OCI-LY7 (cell line): ENCODE measurements at regions not wholly inside any gene's neighbourhood (a gene's known extent, or its start where the extent isn't known, plus 50 kb on each side); places are given as distances from the start of the nearest gene placed in this dataset.

Experiments used
- BruUV-seq: library from RNA; stranded (reverse); fragments of 400-500 nt; replicated peaks from 2 replicates; lab custom pipeline; 2021; lab: Mats Ljungman, UMichigan
- CTCF ChIA-PET: fragments of 300-600 bp; sonication (Branson Sonifier 250); formaldehyde crosslinking; loops from one replicate; lab custom pipeline; 2022; ENCODE audit warnings: antibody characterized with exemption; ENCODE audit not compliant: unreplicated experiment; lab: Charles Lee
- POLR2A ChIA-PET: fragments of 300-600 bp; sonication (Branson Sonifier 250); formaldehyde crosslinking; loops from one replicate; lab custom pipeline; 2022; ENCODE audit warnings: antibody characterized with exemption; lab: Charles Lee
- DNase-seq: peaks from one replicate; pipeline ENCODE4 v3.0.0-alpha.2; 2015; ENCODE audit warnings: low spot score
- H2AFZ ChIP-seq: fragments of 200-600 bp; sonication (generic), shearing (Covaris generic); 2 replicates; pipeline ENCODE4 v1.6.1; 2014; ENCODE audit warnings: mild to moderate bottlenecking, antibody characterized with exemption, low read length, moderate library complexity
- H3K27ac ChIP-seq: fragments of 200-600 bp; sonication (generic); 2 replicates; pipeline ENCODE4 v1.5.1; 2014; ENCODE audit warnings: mixed run types, low read depth, mild to moderate bottlenecking, moderate library complexity, low read length, inconsistent platforms; ENCODE audit not compliant: poor library complexity, severe bottlenecking
- H3K36me3 ChIP-seq: fragments of 200-600 bp; sonication (generic); 2 replicates; pipeline ENCODE4 v1.6.1; 2014; ENCODE audit warnings: mild to moderate bottlenecking, antibody characterized with exemption, low read length, moderate library complexity, mixed read lengths; ENCODE audit not compliant: insufficient read depth
- H3K4me1 ChIP-seq: fragments of 200-600 bp; sonication (generic); 2 replicates; pipeline ENCODE4 v1.5.1; 2014; ENCODE audit warnings: mild to moderate bottlenecking, low read length; ENCODE audit not compliant: insufficient read depth, poor library complexity, severe bottlenecking
- H3K4me2 ChIP-seq: fragments of 200-600 bp; sonication (generic); 2 replicates; pipeline ENCODE4 v1.6.1; 2014; ENCODE audit warnings: mild to moderate bottlenecking, low read length
- H3K4me3 ChIP-seq: fragments of 200-600 bp; sonication (generic); 2 replicates; pipeline ENCODE4 v1.5.1; 2014; ENCODE audit warnings: mild to moderate bottlenecking, low read depth, low read length; ENCODE audit not compliant: poor library complexity, severe bottlenecking
- H3K79me2 ChIP-seq: fragments of 200-600 bp; sonication (generic); 2 replicates; pipeline ENCODE4 v1.6.1; 2016; ENCODE audit warnings: low read depth, mild to moderate bottlenecking, low read length, moderate library complexity, mixed read lengths; ENCODE audit not compliant: insufficient read depth
- H3K9me2 ChIP-seq: fragments of 200-600 bp; sonication (generic); 2 replicates; pipeline ENCODE4 v1.6.1; 2016; ENCODE audit warnings: mild to moderate bottlenecking, low read length, mixed read lengths; ENCODE audit not compliant: insufficient read depth
- H3K9me3 ChIP-seq: fragments of 200-600 bp; sonication (generic); 2 replicates; pipeline ENCODE4 v1.6.1; 2014; ENCODE audit warnings: mild to moderate bottlenecking, mixed run types, low read length, mixed read lengths
- H4K20me1 ChIP-seq: fragments of 200-600 bp; sonication (generic); 2 replicates; pipeline ENCODE4 v1.6.1; 2014; ENCODE audit warnings: mild to moderate bottlenecking, antibody characterized with exemption, low read length, moderate library complexity, mixed read lengths; ENCODE audit not compliant: insufficient read depth
- CTCF ChIP-seq: fragments of 200-600 bp; sonication (generic); conservative IDR thresholded peaks from 2 replicates; pipeline ENCODE4 v1.5.1; 2014; ENCODE audit warnings: mild to moderate bottlenecking, antibody characterized with exemption, low read length, moderate library complexity, mixed read lengths
- EZH2phosphoT487 ChIP-seq: fragments of 200-600 bp; sonication (generic); IDR thresholded peaks from 2 replicates; pipeline ENCODE4 v1.6.1; 2018; ENCODE audit warnings: low read depth, borderline replicate concordance, mild to moderate bottlenecking, mixed run types, antibody characterized with exemption, low read length, moderate library complexity, mixed read lengths
- intact Hi-C: fragments of 100-400 bp; cut with micrococcal nuclease; formaldehyde crosslinking; loops from one replicate; pipeline ENCODE4 v1.10.0; 2022; ENCODE audit not compliant: unreplicated experiment

GRCh38 chr2:83081826-83082690 lies 1377.0 kb downstream of the SUCLG1 start:
- Histone ChIP-seq H4K20me1 (no peaks in the 10 kb centered on the region), H3K79me2 (no peaks in the 10 kb centered on the region), H3K27ac (no peak overlapping the region), H2AFZ (no peak overlapping the region), H3K4me1 (no peaks in the 10 kb centered on the region), H3K36me3 (no peaks in the 10 kb centered on the region), H3K9me3 (no peaks in the 10 kb centered on the region), H3K9me2 (no peaks in the 10 kb centered on the region), H3K4me3 (no peak overlapping the region), H3K4me2 (no peak overlapping the region)
- BruUV-seq = no TSS peak
- intact Hi-C loops = no loop called here
- POLR2A ChIA-PET = no interaction called here
- CTCF ChIA-PET = no interaction called here
- no peak for DNase-seq
- TF ChIP-seq EZH2phosphoT487 (no peak), CTCF (no peak)

DNA sequence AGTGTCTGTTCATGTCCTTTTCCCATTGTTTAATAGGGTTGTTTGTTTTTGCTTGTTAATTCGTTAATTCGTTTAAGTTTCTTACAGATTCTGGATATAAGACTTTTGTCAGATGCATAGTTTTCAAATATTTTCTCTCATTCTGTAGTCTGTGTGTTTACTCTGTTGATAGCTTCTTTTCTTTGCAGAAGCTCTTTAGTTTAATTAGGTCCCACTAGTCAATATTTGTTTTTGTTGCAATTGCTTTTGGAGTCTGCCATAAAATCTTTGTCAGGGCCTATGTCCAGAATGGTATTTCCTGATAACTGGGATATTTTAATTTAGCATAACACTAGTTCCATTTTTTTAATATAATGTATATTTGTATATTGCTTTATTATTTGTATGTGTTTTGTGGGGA lies 1380.1 kb downstream of the SUCLG1 start:
- CTCF ChIA-PET = no interaction called here
- H3K79me2 ChIP-seq = no peaks in the 10 kb centered on the region
- no TSS peak for BruUV-seq
- no peak overlapping the region for H2AFZ ChIP-seq
- H3K36me3 ChIP-seq = no peaks in the 10 kb centered on the region
- intact Hi-C loops = no loop called here
- no peaks in the 10 kb centered on the region for H4K20me1 ChIP-seq
- no peak overlapping the region for H3K27ac ChIP-seq
- POLR2A ChIA-PET = no interaction called here
- no peak for DNase-seq
- H3K9me3 ChIP-seq = no peaks in the 10 kb centered on the region
- H3K4me3 ChIP-seq = no peak overlapping the region
- H3K9me2 ChIP-seq = no peaks in the 10 kb centered on the region
- H3K4me1 ChIP-seq = no peaks in the 10 kb centered on the region
- no peak for TF ChIP-seq CTCF
- no peak for TF ChIP-seq EZH2phosphoT487
- no peak overlapping the region for H3K4me2 ChIP-seq

GRCh38 chr2:83072767-83073166 lies 1386.3 kb downstream of the SUCLG1 start:
- CTCF ChIA-PET = no interaction called here
- intact Hi-C loops = no loop called here

More at GRCh38 chr2:83072767-83073166, 1386.3 kb downstream of the SUCLG1 start:
- no peaks in the 10 kb centered on the region for H3K79me2 ChIP-seq
- no peak overlapping the region for H3K27ac ChIP-seq
- DNase-seq = no peak
- no peaks in the 10 kb centered on the region for H3K9me3 ChIP-seq
- no peak for TF ChIP-seq EZH2phosphoT487
- no peak for TF ChIP-seq CTCF
- H3K9me2 ChIP-seq = no peaks in the 10 kb centered on the region
- H2AFZ ChIP-seq = no peak overlapping the region
- POLR2A ChIA-PET = no interaction called here
- H3K36me3 ChIP-seq = no peaks in the 10 kb centered on the region
- H3K4me2 ChIP-seq = no peak overlapping the region
- H3K4me3 ChIP-seq = no peak overlapping the region
- H3K4me1 ChIP-seq = no peaks in the 10 kb centered on the region
- no TSS peak for BruUV-seq
- no peaks in the 10 kb centered on the region for H4K20me1 ChIP-seq
